ENCODE measurements at regions not wholly inside any gene's neighbourhood (a gene's known extent, or its start where the extent isn't known, plus 50 kb on each side); places are given as distances from the start of the nearest gene placed in this dataset.

DNA sequence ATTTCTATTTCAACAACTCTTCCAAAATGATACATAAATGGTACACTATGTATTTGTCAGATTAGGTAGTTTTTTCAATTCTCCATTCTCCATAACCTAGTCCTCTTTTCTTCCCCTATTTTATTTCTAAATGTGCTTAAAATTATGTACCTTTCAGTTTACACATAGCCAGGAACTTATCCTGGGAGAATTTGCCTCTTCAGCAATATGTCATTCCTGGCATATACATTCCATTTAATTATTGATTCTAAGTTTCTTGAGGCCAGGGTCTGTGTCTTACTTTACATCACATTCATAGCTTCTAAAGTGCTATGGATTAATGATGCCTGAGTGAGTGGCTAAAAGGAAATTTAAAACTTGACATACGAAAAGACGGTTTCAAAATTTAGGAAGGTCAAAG lies 199.8 kb downstream of the PDGFRA start (continued):
- TF ChIP-seq, protein P1, sequence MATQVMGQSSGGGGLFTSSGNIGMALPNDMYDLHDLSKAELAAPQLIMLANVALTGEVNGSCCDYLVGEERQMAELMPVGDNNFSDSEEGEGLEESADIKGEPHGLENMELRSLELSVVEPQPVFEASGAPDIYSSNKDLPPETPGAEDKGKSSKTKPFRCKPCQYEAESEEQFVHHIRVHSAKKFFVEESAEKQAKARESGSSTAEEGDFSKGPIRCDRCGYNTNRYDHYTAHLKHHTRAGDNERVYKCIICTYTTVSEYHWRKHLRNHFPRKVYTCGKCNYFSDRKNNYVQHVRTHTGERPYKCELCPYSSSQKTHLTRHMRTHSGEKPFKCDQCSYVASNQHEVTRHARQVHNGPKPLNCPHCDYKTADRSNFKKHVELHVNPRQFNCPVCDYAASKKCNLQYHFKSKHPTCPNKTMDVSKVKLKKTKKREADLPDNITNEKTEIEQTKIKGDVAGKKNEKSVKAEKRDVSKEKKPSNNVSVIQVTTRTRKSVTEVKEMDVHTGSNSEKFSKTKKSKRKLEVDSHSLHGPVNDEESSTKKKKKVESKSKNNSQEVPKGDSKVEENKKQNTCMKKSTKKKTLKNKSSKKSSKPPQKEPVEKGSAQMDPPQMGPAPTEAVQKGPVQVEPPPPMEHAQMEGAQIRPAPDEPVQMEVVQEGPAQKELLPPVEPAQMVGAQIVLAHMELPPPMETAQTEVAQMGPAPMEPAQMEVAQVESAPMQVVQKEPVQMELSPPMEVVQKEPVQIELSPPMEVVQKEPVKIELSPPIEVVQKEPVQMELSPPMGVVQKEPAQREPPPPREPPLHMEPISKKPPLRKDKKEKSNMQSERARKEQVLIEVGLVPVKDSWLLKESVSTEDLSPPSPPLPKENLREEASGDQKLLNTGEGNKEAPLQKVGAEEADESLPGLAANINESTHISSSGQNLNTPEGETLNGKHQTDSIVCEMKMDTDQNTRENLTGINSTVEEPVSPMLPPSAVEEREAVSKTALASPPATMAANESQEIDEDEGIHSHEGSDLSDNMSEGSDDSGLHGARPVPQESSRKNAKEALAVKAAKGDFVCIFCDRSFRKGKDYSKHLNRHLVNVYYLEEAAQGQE (IDR thresholded peaks at IDR 0.05; ENCODE audit: low read depth, low read length) = no peak
- TF ChIP-seq ELF1 (IDR thresholded peaks at IDR 0.05) = no peak
- TF ChIP-seq EZH2phosphoT487 (IDR thresholded peaks at IDR 0.05; ENCODE audit: borderline replicate concordance, low read depth) = no peak
- TF ChIP-seq GATA2 (CRISPR knock-in tag; IDR thresholded peaks at IDR 0.05) = no peak

DNA sequence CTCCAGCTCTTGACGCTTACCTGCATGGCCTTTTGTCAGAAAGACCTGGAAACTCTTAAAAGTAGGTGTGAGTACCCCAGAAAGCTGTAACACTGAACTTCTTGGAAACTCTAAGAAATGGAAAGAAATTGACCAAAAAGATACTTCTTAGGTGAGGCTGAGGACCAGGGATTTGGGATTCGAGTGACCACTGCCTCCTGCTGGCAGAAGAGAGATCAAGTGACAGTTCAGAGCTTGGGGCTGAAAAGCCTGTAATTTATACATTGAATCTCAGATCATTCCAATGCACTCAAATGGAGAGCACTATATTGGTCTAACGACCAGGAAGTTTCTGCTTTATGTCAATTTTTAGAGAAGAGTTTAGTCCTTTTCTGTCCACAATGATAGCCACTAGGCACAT lies 204.6 kb downstream of the PDGFRA start:
- no peak for DNase-seq
- Histone ChIP-seq H3K4me3 (ENCODE audit: low read depth in 2 of 2, low read length in 1 of 2) (peak overlapping the region in 1 of 2 experiments; percentile 40; a peak in 1 of 4 replicates), H3K27me3 (ENCODE audit: insufficient read depth) (no peaks in the 10 kb centered on the region; the same call in 1 of the 2 replicates), H3K9me2 (no peaks in the 10 kb centered on the region), H3K27ac (ENCODE audit: low read depth in 2 of 2, low read length in 1 of 2) (no peak overlapping the region), H3F3A (replicated peaks; ENCODE audit: insufficient read depth) (no peaks in the 10 kb centered on the region), H3K36me3 (replicated peaks in 1 of 2; ENCODE audit: control insufficient read depth in 1 of 2, insufficient read depth in 2 of 2, low read length in 1 of 2) (no peaks in the 10 kb centered on the region), H2AFZ (ENCODE audit: low read depth) (no peak overlapping the region), H3K4me2 (no peak overlapping the region), H4K20me1 (ENCODE audit: insufficient read depth) (no peaks in the 10 kb centered on the region), H3K9me3 (no peaks in the 10 kb centered on the region), H3K4me1 (ENCODE audit: control insufficient read depth in 1 of 2, insufficient read depth in 2 of 2, low read depth in 1 of 2, low read length in 1 of 2) (no peaks in the 10 kb centered on the region), H3K79me2 (ENCODE audit: insufficient read depth) (no peaks in the 10 kb centered on the region), H3K9ac (no peak overlapping the region)
- CTCF ChIA-PET = interaction anchor here (0.7 to 2.1 kb wide), 11 partner anchors 9 to 115 kb away, joined by 3 to 9 read pairs (median 3); no protein-coding TSS in a partner anchor
- TF ChIP-seq, protein P2, sequence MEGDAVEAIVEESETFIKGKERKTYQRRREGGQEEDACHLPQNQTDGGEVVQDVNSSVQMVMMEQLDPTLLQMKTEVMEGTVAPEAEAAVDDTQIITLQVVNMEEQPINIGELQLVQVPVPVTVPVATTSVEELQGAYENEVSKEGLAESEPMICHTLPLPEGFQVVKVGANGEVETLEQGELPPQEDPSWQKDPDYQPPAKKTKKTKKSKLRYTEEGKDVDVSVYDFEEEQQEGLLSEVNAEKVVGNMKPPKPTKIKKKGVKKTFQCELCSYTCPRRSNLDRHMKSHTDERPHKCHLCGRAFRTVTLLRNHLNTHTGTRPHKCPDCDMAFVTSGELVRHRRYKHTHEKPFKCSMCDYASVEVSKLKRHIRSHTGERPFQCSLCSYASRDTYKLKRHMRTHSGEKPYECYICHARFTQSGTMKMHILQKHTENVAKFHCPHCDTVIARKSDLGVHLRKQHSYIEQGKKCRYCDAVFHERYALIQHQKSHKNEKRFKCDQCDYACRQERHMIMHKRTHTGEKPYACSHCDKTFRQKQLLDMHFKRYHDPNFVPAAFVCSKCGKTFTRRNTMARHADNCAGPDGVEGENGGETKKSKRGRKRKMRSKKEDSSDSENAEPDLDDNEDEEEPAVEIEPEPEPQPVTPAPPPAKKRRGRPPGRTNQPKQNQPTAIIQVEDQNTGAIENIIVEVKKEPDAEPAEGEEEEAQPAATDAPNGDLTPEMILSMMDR (IDR thresholded peaks at IDR 0.05) = peak; percentile 54
- TF ChIP-seq, protein P3, sequence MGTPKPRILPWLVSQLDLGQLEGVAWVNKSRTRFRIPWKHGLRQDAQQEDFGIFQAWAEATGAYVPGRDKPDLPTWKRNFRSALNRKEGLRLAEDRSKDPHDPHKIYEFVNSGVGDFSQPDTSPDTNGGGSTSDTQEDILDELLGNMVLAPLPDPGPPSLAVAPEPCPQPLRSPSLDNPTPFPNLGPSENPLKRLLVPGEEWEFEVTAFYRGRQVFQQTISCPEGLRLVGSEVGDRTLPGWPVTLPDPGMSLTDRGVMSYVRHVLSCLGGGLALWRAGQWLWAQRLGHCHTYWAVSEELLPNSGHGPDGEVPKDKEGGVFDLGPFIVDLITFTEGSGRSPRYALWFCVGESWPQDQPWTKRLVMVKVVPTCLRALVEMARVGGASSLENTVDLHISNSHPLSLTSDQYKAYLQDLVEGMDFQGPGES (IDR thresholded peaks at IDR 0.05; ENCODE audit: low read depth, low read length) = no peak
- TF ChIP-seq, protein P1 (IDR thresholded peaks at IDR 0.05; ENCODE audit: low read depth, low read length) = no peak
- TF ChIP-seq TCF12 (IDR thresholded peaks at IDR 0.05) (no peak), RAD21 (IDR thresholded peaks at IDR 0.05; ENCODE audit: low read length) (peak; percentile 54), RFX5 (IDR thresholded peaks at IDR 0.05; ENCODE audit: low read length) (no peak), SMC3 (IDR thresholded peaks at IDR 0.05; ENCODE audit: low read depth, low read length) (peak; percentile 42), FOXM1 (IDR thresholded peaks at IDR 0.05; ENCODE audit: low read depth) (no peak), ELF1 (IDR thresholded peaks at IDR 0.05) (no peak), EP300 (IDR thresholded peaks at IDR 0.05; ENCODE audit: borderline replicate concordance in 1 of 2, low read depth in 1 of 2, low read length in 1 of 2) (no peak)
- TF ChIP-seq, protein P4, sequence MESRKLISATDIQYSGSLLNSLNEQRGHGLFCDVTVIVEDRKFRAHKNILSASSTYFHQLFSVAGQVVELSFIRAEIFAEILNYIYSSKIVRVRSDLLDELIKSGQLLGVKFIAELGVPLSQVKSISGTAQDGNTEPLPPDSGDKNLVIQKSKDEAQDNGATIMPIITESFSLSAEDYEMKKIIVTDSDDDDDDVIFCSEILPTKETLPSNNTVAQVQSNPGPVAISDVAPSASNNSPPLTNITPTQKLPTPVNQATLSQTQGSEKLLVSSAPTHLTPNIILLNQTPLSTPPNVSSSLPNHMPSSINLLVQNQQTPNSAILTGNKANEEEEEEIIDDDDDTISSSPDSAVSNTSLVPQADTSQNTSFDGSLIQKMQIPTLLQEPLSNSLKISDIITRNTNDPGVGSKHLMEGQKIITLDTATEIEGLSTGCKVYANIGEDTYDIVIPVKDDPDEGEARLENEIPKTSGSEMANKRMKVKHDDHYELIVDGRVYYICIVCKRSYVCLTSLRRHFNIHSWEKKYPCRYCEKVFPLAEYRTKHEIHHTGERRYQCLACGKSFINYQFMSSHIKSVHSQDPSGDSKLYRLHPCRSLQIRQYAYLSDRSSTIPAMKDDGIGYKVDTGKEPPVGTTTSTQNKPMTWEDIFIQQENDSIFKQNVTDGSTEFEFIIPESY (IDR thresholded peaks at IDR 0.05; ENCODE audit: borderline replicate concordance, low read depth) = no peak
- 16% methylated on average over 3 of the region's 3 CpGs for WGBS (ENCODE audit: low lambda C conversion rate)
- POLR2A ChIA-PET = no interaction called here
